CD14-positive monocyte (primary cell): ENCODE measurements at regions not wholly inside any gene's neighbourhood (a gene's known extent, or its start where the extent isn't known, plus 50 kb on each side); places are given as distances from the start of the nearest gene placed in this dataset.

ENCODE experiments used
- DNase-seq, 3 donors: peaks; one replicate each; pipeline ENCODE4 v3.0.0-alpha.2; 2011 to 2022
- H2AFZ ChIP-seq: 2 replicates; pipeline ENCODE4 v1.6.0; 2012; ENCODE audit warnings: mild to moderate bottlenecking, low read depth, low read length, inconsistent platforms; ENCODE audit not compliant: insufficient read depth, poor library complexity, severe bottlenecking
- H3K27ac ChIP-seq, 2 donors: 1 replicate in 1 of 2; 2 replicates in 1 of 2; pipeline ENCODE4 v1.5.1; 2012 to 2013; ENCODE audit warnings: low read length in 2 of 2, control low read depth in 1 of 2, inconsistent platforms in 1 of 2, low read depth in 1 of 2, mild to moderate bottlenecking in 1 of 2
- H3K27me3 ChIP-seq, 2 donors: one replicate each; pipeline versions ENCODE4 v1.6.0 to v1.6.1; 2011 to 2013; ENCODE audit warnings: low read length in 2 of 2; ENCODE audit not compliant: control insufficient read depth in 2 of 2, insufficient read depth in 2 of 2
- H3K36me3 ChIP-seq, 2 donors: replicated peaks in 1 of 2; 1 replicate in 1 of 2; 2 replicates in 1 of 2; pipeline versions ENCODE4 v1.5.1 to v1.6.1; 2012 to 2013; ENCODE audit warnings: low read length in 2 of 2, control low read depth in 1 of 2, inconsistent platforms in 1 of 2, mild to moderate bottlenecking in 1 of 2; ENCODE audit not compliant: insufficient read depth in 2 of 2, control insufficient read depth in 1 of 2
- H3K4me1 ChIP-seq, 2 donors: 1 replicate in 1 of 2; 2 replicates in 1 of 2; pipeline versions ENCODE4 v1.5.1 to v1.6.1; 2012 to 2013; ENCODE audit warnings: low read length in 2 of 2, control low read depth in 1 of 2, inconsistent platforms in 1 of 2, mild to moderate bottlenecking in 1 of 2, moderate library complexity in 1 of 2; ENCODE audit not compliant: insufficient read depth in 2 of 2, control insufficient read depth in 1 of 2
- H3K4me2 ChIP-seq: replicated peaks from 2 replicates; pipeline ENCODE3; 2012; ENCODE audit warnings: low read length, moderate library complexity, mild to moderate bottlenecking; ENCODE audit not compliant: poor library complexity, severe bottlenecking; ENCODE audit errors: extremely low read depth
- H3K4me3 ChIP-seq, 3 experiments: fragments of 200-600 bp in 1 of 3; sonication (generic) in 1 of 3; replicated peaks in 1 of 3; 1 replicate in 2 of 3; 2 replicates in 1 of 3; pipeline ENCODE4 v1.5.1; 2011 to 2013; ENCODE audit warnings: low read length in 3 of 3, mild to moderate bottlenecking in 3 of 3, control low read depth in 2 of 3, low read depth in 2 of 3, inconsistent platforms in 1 of 3, moderate library complexity in 1 of 3
- H3K79me2 ChIP-seq: 2 replicates; pipeline ENCODE4 v1.6.0; 2012; ENCODE audit warnings: mild to moderate bottlenecking, control low read depth, inconsistent platforms, low read length, moderate library complexity; ENCODE audit not compliant: insufficient read depth
- H3K9ac ChIP-seq: 2 replicates; pipeline ENCODE4 v1.6.0; 2017; ENCODE audit warnings: low read length, mild to moderate bottlenecking; ENCODE audit not compliant: insufficient read depth, poor library complexity, severe bottlenecking
- H3K9me3 ChIP-seq, 2 donors: replicated peaks in 1 of 2; 1 replicate in 1 of 2; 2 replicates in 1 of 2; pipeline versions ENCODE4 v1.5.1 to v1.6.1; 2012 to 2013; ENCODE audit warnings: low read length in 2 of 2, control low read depth in 1 of 2; ENCODE audit not compliant: control insufficient read depth in 1 of 2, insufficient read depth in 1 of 2
- H4K20me1 ChIP-seq: 2 replicates; pipeline ENCODE4 v1.6.0; 2012; ENCODE audit warnings: mild to moderate bottlenecking, low read length, control low read depth, moderate library complexity; ENCODE audit not compliant: insufficient read depth
- H3K27ac Mint-ChIP-seq, 7 donors: one replicate each; pipeline ENCODE4 v1.8.0; 2020; ENCODE audit warnings: mild to moderate bottlenecking in 7 of 7, mixed read lengths in 7 of 7, moderate library complexity in 6 of 7, inconsistent platforms in 2 of 7
- H3K27me3 Mint-ChIP-seq, 3 donors: one replicate each; pipeline ENCODE4 v1.8.0; 2021 to 2022; ENCODE audit warnings: low read depth in 3 of 3, mild to moderate bottlenecking in 3 of 3, mixed read lengths in 3 of 3, moderate library complexity in 3 of 3, inconsistent platforms in 1 of 3
- H3K36me3 Mint-ChIP-seq, 2 donors: one replicate each; pipeline ENCODE4 v1.8.0; 2020; ENCODE audit warnings: mixed read lengths in 2 of 2, inconsistent platforms in 1 of 2, mild to moderate bottlenecking in 1 of 2
- H3K4me1 Mint-ChIP-seq: one replicate; pipeline ENCODE4 v1.8.0; 2020; ENCODE audit warnings: mild to moderate bottlenecking, mixed read lengths
- H3K4me3 Mint-ChIP-seq, 2 donors: one replicate each; pipeline ENCODE4 v1.8.0; 2020; ENCODE audit warnings: mild to moderate bottlenecking in 2 of 2, mixed read lengths in 2 of 2, moderate library complexity in 1 of 2
- H3K9me3 Mint-ChIP-seq, 7 donors: one replicate each; pipeline ENCODE4 v1.8.0; 2020 to 2022; ENCODE audit warnings: mixed read lengths in 7 of 7, mild to moderate bottlenecking in 6 of 7, moderate library complexity in 6 of 7, inconsistent platforms in 2 of 7
- CTCF ChIP-seq: fragments of 200-600 bp; IDR thresholded peaks from one replicate; pipeline ENCODE4 v1.8.0; 2022; ENCODE audit warnings: antibody characterized with exemption, mild to moderate bottlenecking
- WGBS: methylation state at CpG from one replicate; pipeline ENCODE4 v1.1.5; 2013; ENCODE audit warnings: missing lambda C conversion rate; ENCODE audit not compliant: insufficient coverage; 5-methylcytosine and 5-hydroxymethylcytosine counted together
- intact Hi-C, 2 donors: fragments of 100-400 bp; cut with micrococcal nuclease; formaldehyde crosslinking; loops; one replicate each; pipeline versions ENCODE4 v1.15.0 to v1.15.1; 2023

GRCh38 chr15:31842532-31843195 is 187.7 kb upstream of the CHRNA7 start:
- Histone ChIP-seq H3K27ac (no peak overlapping the region), H3K9ac (no peak overlapping the region), H3K36me3 (no peaks in the 10 kb centered on the region), H2AFZ (no peak overlapping the region), H3K4me2 (no peak overlapping the region), H3K79me2 (no peaks in the 10 kb centered on the region), H4K20me1 (no peaks in the 10 kb centered on the region), H3K4me3 (no peak overlapping the region), H3K27me3 (no peaks in the 10 kb centered on the region), H3K4me1 (no peaks in the 10 kb centered on the region), H3K9me3 (peaks cover 0 to 3% of the 10 kb centered on the region in 2 donors)
- no peak for TF ChIP-seq CTCF
- H3K4me1 Mint-ChIP-seq, result no peaks in the 10 kb centered on the region
- no peak overlapping the region for H3K4me3 Mint-ChIP-seq
- no peak for DNase-seq
- H3K27ac Mint-ChIP-seq, result no peak overlapping the region
- peaks cover 2 to 6% (median 4%) of the 10 kb centered on the region in 3 donors for H3K27me3 Mint-ChIP-seq
- intact Hi-C loops, result no loop called here
- H3K36me3 Mint-ChIP-seq, result no peaks in the 10 kb centered on the region
- WGBS, result 92% methylated on average over 3 of the region's 6 CpGs
- H3K9me3 Mint-ChIP-seq, result peaks cover 0 to 6% (median 1%) of the 10 kb centered on the region in 7 donors

- Histone ChIP-seq H3K4me2 (no peak overlapping the region), H3K27ac (no peak overlapping the region), H4K20me1 (no peaks in the 10 kb centered on the region), H3K4me3 (no peak overlapping the region), H3K27me3 (no peaks in the 10 kb centered on the region), H3K36me3 (no peaks in the 10 kb centered on the region), H3K9ac (no peak overlapping the region), H3K4me1 (no peaks in the 10 kb centered on the region), H3K9me3 (peaks cover 0 to 7% of the 10 kb centered on the region in 2 donors), H3K79me2 (no peaks in the 10 kb centered on the region), H2AFZ (no peak overlapping the region)
- H3K4me1 Mint-ChIP-seq, result no peaks in the 10 kb centered on the region
- H3K4me3 Mint-ChIP-seq, result no peak overlapping the region
- intact Hi-C loops, result no loop called here
- WGBS, result 93% methylated on average over 4 of the region's 5 CpGs
- TF ChIP-seq CTCF, result no peak
- peaks cover 1 to 11% (median 5%) of the 10 kb centered on the region in 7 donors for H3K9me3 Mint-ChIP-seq
- peaks cover 0 to 6% (median 4%) of the 10 kb centered on the region in 3 donors for H3K27me3 Mint-ChIP-seq
- H3K36me3 Mint-ChIP-seq, result no peaks in the 10 kb centered on the region
- no peak for DNase-seq
- H3K27ac Mint-ChIP-seq, result no peak overlapping the region
Observed at GRCh38 chr15:31843426-31844055, 186.8 kb upstream of the CHRNA7 start.
